ENCODE measurements at regions not wholly inside any gene's neighbourhood (a gene's known extent, or its start where the extent isn't known, plus 50 kb on each side); places are given as distances from the start of the nearest gene placed in this dataset.

- no peaks in the 10 kb centered on the region for H3K36me3 ChIP-seq
- TF ChIP-seq CTCF (IDR thresholded peaks at IDR 0.05) (no peak), POLR2A (IDR thresholded peaks at IDR 0.05) (no peak)
- no peak for DNase-seq
- no peak overlapping the region for H3K4me3 ChIP-seq (replicated peaks in 1 of 3)
- H3K4me1 ChIP-seq, result no peaks in the 10 kb centered on the region
- WGBS, 2 donors, result 77 to 88% methylated on average over 3 of the region's 3 CpGs
- no peaks in the 10 kb centered on the region for H3K27me3 ChIP-seq
- intact Hi-C loops (cut with DNase I), result no loop called here
- no peaks in the 10 kb centered on the region for H3K9me3 ChIP-seq
- no peak overlapping the region for H3K27ac ChIP-seq
These were observed 386.0 kb upstream of the GRIN3A start for GRCh38 chr9:102124465-102124864.

GRCh38 chr9:102114557-102114956, 376.1 kb upstream of the GRIN3A start:
- Histone ChIP-seq H3K36me3 (no peaks in the 10 kb centered on the region), H3K27me3 (no peaks in the 10 kb centered on the region), H3K27ac (no peak overlapping the region), H3K4me1 (no peaks in the 10 kb centered on the region), H3K4me3 (replicated peaks in 1 of 3) (no peak overlapping the region), H3K9me3 (no peaks in the 10 kb centered on the region)
- TF ChIP-seq POLR2A (IDR thresholded peaks at IDR 0.05), result no peak
- TF ChIP-seq CTCF (IDR thresholded peaks at IDR 0.05), result no peak
- no peak for DNase-seq
- intact Hi-C loops (cut with DNase I), result no loop called here

- Histone ChIP-seq H3K27me3 (no peaks in the 10 kb centered on the region), H3K27ac (no peak overlapping the region), H3K36me3 (no peaks in the 10 kb centered on the region), H3K4me1 (no peaks in the 10 kb centered on the region), H3K4me3 (replicated peaks in 1 of 3) (no peak overlapping the region), H3K9me3 (no peaks in the 10 kb centered on the region)
- 84 to 86% methylated on average over 1 of the region's 1 CpG for WGBS, 2 donors
- TF ChIP-seq POLR2A (IDR thresholded peaks at IDR 0.05) (no peak), CTCF (IDR thresholded peaks at IDR 0.05) (no peak)
- DNase-seq, result no peak
- intact Hi-C loops (cut with DNase I), result no loop called here
These were observed 374.7 kb upstream of the GRIN3A start for GRCh38 chr9:102113191-102113590.

GRCh38 chr9:102106439-102106838, 368.0 kb upstream of the GRIN3A start:
- no peak overlapping the region for H3K4me3 ChIP-seq (replicated peaks in 1 of 3)
- no peaks in the 10 kb centered on the region for H3K36me3 ChIP-seq
- no peak for DNase-seq
- WGBS, 2 donors, result 78 to 89% methylated on average over 1 of the region's 1 CpG
- intact Hi-C loops (cut with DNase I), result no loop called here
- TF ChIP-seq POLR2A (IDR thresholded peaks at IDR 0.05), result no peak
- no peaks in the 10 kb centered on the region for H3K9me3 ChIP-seq
- no peaks in the 10 kb centered on the region for H3K27me3 ChIP-seq
- H3K27ac ChIP-seq, result no peak overlapping the region
- no peaks in the 10 kb centered on the region for H3K4me1 ChIP-seq

- no peak for TF ChIP-seq CTCF (IDR thresholded peaks at IDR 0.05)
- intact Hi-C loops (cut with DNase I), result no loop called here
- Histone ChIP-seq H3K4me1 (no peaks in the 10 kb centered on the region), H3K4me3 (replicated peaks in 1 of 3) (no peak overlapping the region), H3K27ac (no peak overlapping the region), H3K9me3 (no peaks in the 10 kb centered on the region), H3K36me3 (no peaks in the 10 kb centered on the region), H3K27me3 (no peaks in the 10 kb centered on the region)
- no peak for DNase-seq
These were observed 363.3 kb upstream of the GRIN3A start for GRCh38 chr9:102101723-102102122.

- no peak overlapping the region for H3K27ac ChIP-seq
- no peaks in the 10 kb centered on the region for H3K36me3 ChIP-seq
- no peaks in the 10 kb centered on the region for H3K27me3 ChIP-seq
- TF ChIP-seq POLR2A (IDR thresholded peaks at IDR 0.05) (no peak), CTCF (IDR thresholded peaks at IDR 0.05) (no peak)
- no peak overlapping the region for H3K4me3 ChIP-seq (replicated peaks in 1 of 3)
- intact Hi-C loops (cut with DNase I), result no loop called here
- DNase-seq, result no peak
- peaks cover 0 to 7% of the 10 kb centered on the region in 2 donors for H3K4me1 ChIP-seq
- H3K9me3 ChIP-seq, result no peaks in the 10 kb centered on the region
- 80% methylated on average over 2 of the region's 2 CpGs for WGBS, 2 donors
These were observed 348.7 kb upstream of the GRIN3A start for GRCh38 chr9:102087141-102087540.

Measured in thyroid gland (tissue), 4 donors.